ENCODE measurements at regions not wholly inside any gene's neighbourhood (a gene's known extent, or its start where the extent isn't known, plus 50 kb on each side); places are given as distances from the start of the nearest gene placed in this dataset.

GRCh38 chrX:4225086-4225485 lies 511.6 kb upstream of the PRKX start:
- no peak for TF ChIP-seq CTCF (conservative IDR thresholded peaks at IDR 0.05; ENCODE audit: low read length)
- no peak for TF ChIP-seq EZH2phosphoT487 (IDR thresholded peaks at IDR 0.05; ENCODE audit: borderline replicate concordance)

Measured in Loucy (cell line).